Right lobe of liver (tissue), 6 donors: ENCODE measurements at regions not wholly inside any gene's neighbourhood (a gene's known extent, or its start where the extent isn't known, plus 50 kb on each side); places are given as distances from the start of the nearest gene placed in this dataset.
A peak's percentile ranks its signal among the peaks of the same experiment; 100 is the strongest.

ENCODE experiments used
- ATAC-seq, 4 donors: fragments of 200-7000 bp; cut with Tn5 transposase; one replicate each; pipeline ENCODE4 v1.9.1; 2020; ENCODE audit warnings: mild to moderate bottlenecking in 4 of 4, moderate library complexity in 4 of 4
- DNase-seq, 3 donors: peaks; one replicate each; pipeline ENCODE4 v3.0.0-alpha.2; 2020
- H3K27ac ChIP-seq, 3 donors: fragments of 200-600 bp; one replicate each; pipeline ENCODE4 v1.8.0; 2022
- H3K27me3 ChIP-seq, 2 donors: fragments of 200-600 bp; one replicate each; pipeline ENCODE4 v1.8.0; 2022
- H3K36me3 ChIP-seq, 4 donors: fragments of 200-600 bp; sonication (generic) in 1 of 4; one replicate each; pipeline versions ENCODE4 v1.5.1 to v1.8.0; 2017 to 2022; ENCODE audit warnings: control low read depth in 1 of 4
- H3K4me1 ChIP-seq, 4 donors: fragments of 200-600 bp; sonication (generic) in 1 of 4; one replicate each; pipeline versions ENCODE4 v1.5.1 to v1.8.0; 2017 to 2022; ENCODE audit warnings: control low read depth in 1 of 4
- H3K4me3 ChIP-seq, 3 donors: fragments of 200-600 bp; one replicate each; pipeline ENCODE4 v1.8.0; 2022
- H3K9me3 ChIP-seq, 4 donors: fragments of 200-600 bp; sonication (generic) in 1 of 4; one replicate each; pipeline versions ENCODE4 v1.5.1 to v1.8.0; 2017 to 2022; ENCODE audit warnings: control low read depth in 1 of 4
- CTCF ChIP-seq, 4 donors: fragments of 200-600 bp in 3 of 4; fragments of 450-650 bp in 1 of 4; IDR thresholded peaks; one replicate each; pipeline versions ENCODE4 v1.5.1 to v1.8.0; 2016 to 2022; ENCODE audit warnings: antibody characterized with exemption in 4 of 4, mild to moderate bottlenecking in 2 of 4
- POLR2A ChIP-seq: fragments of 450-650 bp; IDR thresholded peaks from one replicate; pipeline ENCODE4 v1.6.1; 2017; ENCODE audit warnings: antibody characterized with exemption, mild to moderate bottlenecking
- WGBS: methylation state at CpG from one replicate; pipeline ENCODE4 v1.1.6; 2018; ENCODE audit warnings: low coverage, low lambda C conversion rate; ENCODE audit not compliant: insufficient coverage; ENCODE audit errors: missing lambda C conversion rate; 5-methylcytosine and 5-hydroxymethylcytosine counted together
- intact Hi-C, 2 donors: fragments of 100-400 bp; cut with DNase I; formaldehyde crosslinking; loops; one replicate each; pipeline versions ENCODE4 v1.11.2 to v1.14.1; 2022
- donor health status: DM: no; HTN: yes; CAD: no.
- donor health status: DM: no; HTN: no; CAD: no.
- donor health status: DM: no; HTN: no; CAD: no.
- donor health status: DM: no; HTN: yes; CAD: no.
- donor health status: DM: no; HTN: yes; CAD: no.

GRCh38 chr4:108473163-108473720 lies 147.1 kb upstream of the RPL34 start:
- no peak for TF ChIP-seq POLR2A
- no peak for TF ChIP-seq CTCF (IDR thresholded peaks at IDR 0.05)
- Histone ChIP-seq H3K4me3 (no peak overlapping the region), H3K4me1 (no peaks in the 10 kb centered on the region), H3K36me3 (no peaks in the 10 kb centered on the region), H3K27ac (no peak overlapping the region), H3K9me3 (no peaks in the 10 kb centered on the region), H3K27me3 (no peaks in the 10 kb centered on the region)
- ATAC-seq (no peak), DNase-seq (no peak)
- intact Hi-C loops: no loop called here
- WGBS: 60% methylated on average over 2 of the region's 2 CpGs

- intact Hi-C loops: no loop called here
- Histone ChIP-seq H3K4me1 (no peaks in the 10 kb centered on the region), H3K27ac (no peak overlapping the region), H3K36me3 (no peaks in the 10 kb centered on the region), H3K4me3 (no peak overlapping the region), H3K27me3 (no peaks in the 10 kb centered on the region), H3K9me3 (no peaks in the 10 kb centered on the region)
- DNase-seq (no peak), ATAC-seq (no peak)
- 53% methylated on average over 7 of the region's 7 CpGs for WGBS
- no peak for TF ChIP-seq CTCF (IDR thresholded peaks at IDR 0.05)
- no peak for TF ChIP-seq POLR2A
These were observed 153.2 kb upstream of the RPL34 start for GRCh38 chr4:108466936-108467902.

- no peaks in the 10 kb centered on the region for H3K4me1 ChIP-seq
- no peaks in the 10 kb centered on the region for H3K9me3 ChIP-seq
- DNase-seq (no peak), ATAC-seq (no peak)
- no peaks in the 10 kb centered on the region for H3K36me3 ChIP-seq
- H3K4me3 ChIP-seq: no peak overlapping the region
- WGBS: 62% methylated on average over 9 of the region's 9 CpGs
- TF ChIP-seq POLR2A (no peak), CTCF (IDR thresholded peaks at IDR 0.05) (no peak)
- H3K27me3 ChIP-seq: no peaks in the 10 kb centered on the region
- H3K27ac ChIP-seq: no peak overlapping the region
- intact Hi-C loops: no loop called here
These were observed 154.4 kb upstream of the RPL34 start for GRCh38 chr4:108465886-108466500.

- intact Hi-C loops: no loop called here
- Histone ChIP-seq H3K4me1 (no peaks in the 10 kb centered on the region), H3K27me3 (no peaks in the 10 kb centered on the region), H3K36me3 (no peaks in the 10 kb centered on the region), H3K4me3 (no peak overlapping the region), H3K9me3 (no peaks in the 10 kb centered on the region), H3K27ac (no peak overlapping the region)
- ATAC-seq: peak in 1 of 4 donors; percentile 27
- DNase-seq: no peak
- WGBS: 18% methylated on average over 2 of the region's 2 CpGs
- TF ChIP-seq CTCF (IDR thresholded peaks at IDR 0.05) (no peak), POLR2A (no peak)
These were observed 161.7 kb upstream of the RPL34 start for GRCh38 chr4:108458681-108459080.
